Mesendoderm (in vitro differentiated cells): ENCODE measurements at regions not wholly inside any gene's neighbourhood (a gene's known extent, or its start where the extent isn't known, plus 50 kb on each side); places are given as distances from the start of the nearest gene placed in this dataset.
A peak's percentile ranks its signal among the peaks of the same experiment; 100 is the strongest.

Source experiments
- DNase-seq: peaks from one replicate; pipeline ENCODE4 v3.0.0; 2013
- H2AK5ac ChIP-seq: 2 replicates; pipeline ENCODE4 v1.6.1; 2013; ENCODE audit warnings: low read length, inconsistent platforms
- H2BK120ac ChIP-seq: 2 replicates; pipeline ENCODE4 v1.6.1; 2013; ENCODE audit warnings: low read depth, mild to moderate bottlenecking, low read length, moderate library complexity, mixed read lengths
- H2BK15ac ChIP-seq: replicated peaks from 2 replicates; pipeline ENCODE4 v1.6.1; 2013; ENCODE audit warnings: low read depth, mild to moderate bottlenecking, moderate library complexity
- H2BK5ac ChIP-seq: 2 replicates; pipeline ENCODE4 v1.6.1; 2013; ENCODE audit warnings: low read length, inconsistent platforms
- H3K18ac ChIP-seq: 2 replicates; pipeline ENCODE4 v1.6.1; 2013; ENCODE audit warnings: mild to moderate bottlenecking, low read length, mixed read lengths
- H3K23ac ChIP-seq: one replicate; pipeline ENCODE4 v1.6.1; 2013; ENCODE audit warnings: low read length
- H3K27ac ChIP-seq: 2 replicates; pipeline ENCODE4 v1.5.1; 2013; ENCODE audit warnings: low read depth, mild to moderate bottlenecking, inconsistent platforms, low read length, moderate library complexity
- H3K27me3 ChIP-seq: 2 replicates; pipeline ENCODE4 v1.6.1; 2013; ENCODE audit warnings: low read length, control low read depth, mild to moderate bottlenecking, inconsistent platforms; ENCODE audit not compliant: insufficient read depth, poor library complexity
- H3K36me3 ChIP-seq: 2 replicates; pipeline ENCODE4 v1.6.1; 2013; ENCODE audit warnings: low read length, inconsistent platforms; ENCODE audit not compliant: control insufficient read depth, insufficient read depth
- H3K4ac ChIP-seq: one replicate; pipeline ENCODE4 v1.6.1; 2013; ENCODE audit warnings: low read depth, mild to moderate bottlenecking, low read length, moderate library complexity
- H3K4me1 ChIP-seq: 2 replicates; pipeline ENCODE4 v1.6.1; 2013; ENCODE audit warnings: low read depth, low read length, inconsistent platforms; ENCODE audit not compliant: control insufficient read depth
- H3K4me2 ChIP-seq: 2 replicates; pipeline ENCODE4 v1.6.1; 2013; ENCODE audit warnings: low read length
- H3K4me3 ChIP-seq: 2 replicates; pipeline ENCODE4 v1.5.1; 2013; ENCODE audit warnings: mild to moderate bottlenecking, low read length
- H3K56ac ChIP-seq: one replicate; pipeline ENCODE4 v1.6.1; 2013; ENCODE audit warnings: low read length
- H3K79me1 ChIP-seq: 2 replicates; pipeline ENCODE4 v1.6.1; 2013; ENCODE audit warnings: low read length, inconsistent platforms
- H3K79me2 ChIP-seq: 2 replicates; pipeline ENCODE4 v1.6.1; 2013; ENCODE audit warnings: mild to moderate bottlenecking, low read length; ENCODE audit not compliant: control insufficient read depth, insufficient read depth
- H3K9ac ChIP-seq: 2 replicates; pipeline ENCODE4 v1.6.1; 2013; ENCODE audit warnings: low read length, inconsistent platforms
- H4K5ac ChIP-seq: one replicate; pipeline ENCODE4 v1.6.1; 2013; ENCODE audit warnings: low read length
- H4K8ac ChIP-seq: one replicate; pipeline ENCODE4 v1.6.1; 2013; ENCODE audit warnings: low read depth, mild to moderate bottlenecking, control low read depth, low read length, moderate library complexity
- WGBS: extraction: QIAGEN DNeasy Blood & Tissue Kit; methylation state at CpG from one replicate; pipeline ENCODE4 v1.1.7; 2013; ENCODE audit warnings: low lambda C conversion rate, missing lambda C conversion rate; ENCODE audit not compliant: insufficient coverage; ENCODE audit errors: extremely low coverage; 5-methylcytosine and 5-hydroxymethylcytosine counted together

- no peak overlapping the region for H4K5ac ChIP-seq
- H2BK120ac ChIP-seq = no peak overlapping the region
- no peak overlapping the region for H4K8ac ChIP-seq
- H3K79me1 ChIP-seq = no peaks in the 10 kb centered on the region
- no peak overlapping the region for H3K56ac ChIP-seq
- no peak overlapping the region for H3K4ac ChIP-seq
- no peak overlapping the region for H3K23ac ChIP-seq
- no peak overlapping the region for H3K27ac ChIP-seq
- H3K18ac ChIP-seq = no peak overlapping the region
- H3K4me3 ChIP-seq = no peak overlapping the region
- H3K4me2 ChIP-seq = no peak overlapping the region
- no peak overlapping the region for H2AK5ac ChIP-seq
- no peaks in the 10 kb centered on the region for H3K36me3 ChIP-seq
- peaks cover 2% of the 10 kb centered on the region for H3K4me1 ChIP-seq
- no CpG with 5 or more reads among the region's 3 CpGs for WGBS
- H2BK5ac ChIP-seq = no peak overlapping the region
- no peaks in the 10 kb centered on the region for H3K27me3 ChIP-seq
- no peak for DNase-seq
- H2BK15ac ChIP-seq = no peak overlapping the region
- H3K9ac ChIP-seq = no peak overlapping the region
- H3K79me2 ChIP-seq = no peaks in the 10 kb centered on the region
These were observed 95.4 kb downstream of the PJA1 start for GRCh38 chrX:69069876-69070275.

- Histone ChIP-seq H3K9ac (no peak overlapping the region), H3K27me3 (no peaks in the 10 kb centered on the region), H3K79me1 (no peaks in the 10 kb centered on the region), H2BK15ac (no peak overlapping the region), H3K27ac (no peak overlapping the region), H4K5ac (no peak overlapping the region), H4K8ac (no peak overlapping the region), H3K4me3 (no peak overlapping the region), H3K4ac (no peak overlapping the region), H3K18ac (no peak overlapping the region), H2BK120ac (no peak overlapping the region), H3K23ac (no peak overlapping the region), H3K4me2 (no peak overlapping the region), H3K56ac (no peak overlapping the region), H2BK5ac (no peak overlapping the region), H3K79me2 (no peaks in the 10 kb centered on the region), H3K4me1 (peaks cover 2% of the 10 kb centered on the region), H2AK5ac (no peak overlapping the region), H3K36me3 (no peaks in the 10 kb centered on the region)
- no peak for DNase-seq
- WGBS = no CpG with 5 or more reads among the region's 4 CpGs
These were observed 96.2 kb downstream of the PJA1 start for GRCh38 chrX:69069086-69069445.

GRCh38 chrX:69068301-69069085 is 96.8 kb downstream of the PJA1 start:
- H3K27ac ChIP-seq = no peak overlapping the region
- no peak overlapping the region for H3K9ac ChIP-seq
- no peak overlapping the region for H3K23ac ChIP-seq
- no peak overlapping the region for H3K56ac ChIP-seq
- no peak overlapping the region for H2BK15ac ChIP-seq
- no peak overlapping the region for H3K4me3 ChIP-seq
- peaks cover 2% of the 10 kb centered on the region for H3K4me1 ChIP-seq
- H2BK120ac ChIP-seq = no peak overlapping the region
- H3K79me1 ChIP-seq = no peaks in the 10 kb centered on the region
- WGBS = no CpG with 5 or more reads among the region's 7 CpGs
- H3K27me3 ChIP-seq = no peaks in the 10 kb centered on the region
- no peak overlapping the region for H3K4me2 ChIP-seq
- H3K36me3 ChIP-seq = no peaks in the 10 kb centered on the region
- no peaks in the 10 kb centered on the region for H3K79me2 ChIP-seq
- no peak overlapping the region for H4K5ac ChIP-seq
- no peak overlapping the region for H2AK5ac ChIP-seq
- no peak overlapping the region for H2BK5ac ChIP-seq
- no peak overlapping the region for H4K8ac ChIP-seq
- H3K4ac ChIP-seq = no peak overlapping the region
- no peak overlapping the region for H3K18ac ChIP-seq
- no peak for DNase-seq

DNA sequence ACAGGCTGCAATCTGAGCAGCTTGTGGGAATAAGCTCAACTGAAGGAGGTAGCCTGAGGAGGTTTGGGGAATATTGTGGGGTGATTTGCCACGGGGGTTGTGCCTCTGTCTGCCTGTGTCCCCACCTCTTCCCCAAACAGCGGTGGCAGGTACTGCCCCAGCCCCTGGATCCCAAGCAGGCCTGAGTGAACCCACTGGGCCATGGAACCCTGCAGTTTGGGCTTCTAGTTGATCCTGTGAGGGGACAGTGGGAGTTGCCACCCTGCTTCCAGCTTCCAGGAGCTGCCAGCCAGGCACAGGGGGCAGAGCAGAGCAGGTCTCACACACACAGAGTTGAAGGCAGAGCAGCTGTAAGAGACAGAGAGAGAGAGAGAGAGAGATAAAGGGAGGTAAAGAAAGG is 97.4 kb downstream of the PJA1 start:
- Histone ChIP-seq H3K79me2 (no peaks in the 10 kb centered on the region), H3K27me3 (no peaks in the 10 kb centered on the region), H3K27ac (no peak overlapping the region), H3K56ac (peak overlapping the region; percentile 34), H3K36me3 (no peaks in the 10 kb centered on the region), H3K18ac (no peak overlapping the region), H3K79me1 (no peaks in the 10 kb centered on the region), H3K23ac (no peak overlapping the region), H3K4ac (no peak overlapping the region), H2BK15ac (no peak overlapping the region), H2BK120ac (no peak overlapping the region), H3K4me2 (no peak overlapping the region), H2AK5ac (no peak overlapping the region), H4K5ac (no peak overlapping the region), H3K9ac (no peak overlapping the region), H2BK5ac (no peak overlapping the region), H3K4me3 (no peak overlapping the region), H4K8ac (no peak overlapping the region), H3K4me1 (peaks cover 2% of the 10 kb centered on the region)
- WGBS = no CpG with 5 or more reads among the region's 2 CpGs
- no peak for DNase-seq

- Histone ChIP-seq H3K4me3 (no peak overlapping the region), H3K23ac (no peak overlapping the region), H3K18ac (no peak overlapping the region), H2BK5ac (no peak overlapping the region), H3K4me1 (peaks cover 2% of the 10 kb centered on the region), H3K4me2 (no peak overlapping the region), H3K27me3 (no peaks in the 10 kb centered on the region), H2AK5ac (no peak overlapping the region), H3K9ac (no peak overlapping the region), H3K27ac (no peak overlapping the region), H3K4ac (no peak overlapping the region), H3K79me1 (no peaks in the 10 kb centered on the region), H2BK120ac (no peak overlapping the region), H2BK15ac (no peak overlapping the region), H4K8ac (no peak overlapping the region), H3K56ac (no peak overlapping the region), H3K79me2 (no peaks in the 10 kb centered on the region), H3K36me3 (no peaks in the 10 kb centered on the region), H4K5ac (no peak overlapping the region)
- whole genome bisulfite sequencing = no CpG with 5 or more reads among the region's 4 CpGs
- no peak for DNase-seq
These were observed 98.2 kb downstream of the PJA1 start for GRCh38 chrX:69066966-69067525.
